HG02588 (cell line): ENCODE measurements at regions not wholly inside any gene's neighbourhood (a gene's known extent, or its start where the extent isn't known, plus 50 kb on each side); places are given as distances from the start of the nearest gene placed in this dataset.
"Not testable (repeated sequence)": the region's sequence is repeated elsewhere in the genome, so short reads cannot be mapped to it uniquely, and the experiment has no call there.

Experiments
- ATAC-seq: cut with Tn5 transposase; IDR thresholded peaks from one replicate; pipeline ENCODE4 v1.9.1; 2021; ENCODE audit warnings: mild to moderate bottlenecking, moderate library complexity; ENCODE audit not compliant: unreplicated experiment

DNA sequence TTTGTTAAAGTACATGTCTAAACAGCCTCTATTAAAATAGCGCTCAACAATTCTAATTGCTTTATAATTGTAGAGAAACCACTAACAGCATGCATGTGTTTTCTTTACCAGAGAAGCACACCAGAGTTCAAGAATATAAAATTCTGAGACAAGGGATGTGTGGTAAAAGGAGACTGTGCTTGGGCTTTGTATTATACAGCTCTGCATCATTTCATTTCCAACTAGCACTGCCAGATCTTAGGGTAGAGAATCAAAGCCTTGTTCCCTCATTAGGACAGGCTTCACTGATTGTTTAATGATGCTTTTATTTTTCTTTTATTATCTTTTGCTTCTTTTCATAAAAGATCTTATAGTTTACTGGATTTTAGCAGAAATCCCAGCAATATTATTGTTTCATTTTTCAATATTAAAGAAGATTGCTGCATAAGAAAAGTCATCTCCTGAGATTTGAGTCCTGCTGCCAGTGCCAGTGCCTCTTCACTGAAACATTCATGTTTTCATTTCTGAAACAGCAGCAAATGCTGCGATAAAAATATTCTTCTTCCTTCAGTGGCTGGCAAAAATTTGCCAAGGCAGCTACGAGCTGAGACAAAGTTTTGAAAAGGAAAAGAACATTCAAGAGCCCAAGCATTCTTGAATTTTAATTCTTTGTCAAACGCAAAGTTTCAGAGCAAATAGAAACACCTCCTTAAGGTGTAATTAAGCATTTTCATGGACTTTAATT, 491.0 kb upstream of the PIK3R1 start:
- no peak for ATAC-seq

DNA sequence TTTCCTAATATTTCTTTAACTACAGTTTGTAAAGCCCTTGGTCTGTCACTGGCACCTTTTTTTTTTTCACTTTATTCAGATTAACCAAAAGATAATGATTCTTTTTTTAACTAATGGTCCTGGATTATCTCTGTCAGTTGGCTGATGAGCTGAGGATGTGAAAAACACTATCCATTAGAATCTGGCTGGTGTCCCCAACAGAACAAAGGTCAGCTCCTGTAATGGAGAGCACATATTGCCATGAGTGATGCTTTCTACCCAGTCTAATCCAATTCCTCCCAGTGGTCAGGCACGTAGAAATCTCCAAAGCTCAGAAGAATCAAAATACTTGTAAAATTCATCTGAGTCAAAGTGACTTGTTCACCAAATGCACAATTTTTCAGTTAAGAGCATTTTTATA, 491.7 kb upstream of the PIK3R1 start:
- no peak for ATAC-seq

DNA sequence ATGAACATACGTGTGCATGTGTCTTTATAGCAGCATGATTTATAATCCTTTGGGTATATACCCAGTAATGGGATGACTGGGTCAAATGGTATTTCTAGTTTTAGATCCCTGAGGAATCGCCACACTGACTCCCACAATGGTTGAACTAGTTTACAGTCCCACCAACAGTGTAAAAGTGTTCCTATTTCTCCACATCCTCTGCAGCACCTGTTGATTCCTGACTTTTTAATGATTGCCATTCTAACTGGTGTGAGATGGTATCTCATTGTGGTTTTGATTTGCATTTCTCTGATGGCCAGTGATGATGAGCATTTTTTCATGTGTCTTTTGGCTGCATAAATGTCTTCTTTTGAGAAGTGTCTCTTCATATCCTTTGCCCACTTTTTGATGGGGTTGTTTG, 493.0 kb upstream of the PIK3R1 start:
- not testable (repeated sequence) for ATAC-seq

DNA sequence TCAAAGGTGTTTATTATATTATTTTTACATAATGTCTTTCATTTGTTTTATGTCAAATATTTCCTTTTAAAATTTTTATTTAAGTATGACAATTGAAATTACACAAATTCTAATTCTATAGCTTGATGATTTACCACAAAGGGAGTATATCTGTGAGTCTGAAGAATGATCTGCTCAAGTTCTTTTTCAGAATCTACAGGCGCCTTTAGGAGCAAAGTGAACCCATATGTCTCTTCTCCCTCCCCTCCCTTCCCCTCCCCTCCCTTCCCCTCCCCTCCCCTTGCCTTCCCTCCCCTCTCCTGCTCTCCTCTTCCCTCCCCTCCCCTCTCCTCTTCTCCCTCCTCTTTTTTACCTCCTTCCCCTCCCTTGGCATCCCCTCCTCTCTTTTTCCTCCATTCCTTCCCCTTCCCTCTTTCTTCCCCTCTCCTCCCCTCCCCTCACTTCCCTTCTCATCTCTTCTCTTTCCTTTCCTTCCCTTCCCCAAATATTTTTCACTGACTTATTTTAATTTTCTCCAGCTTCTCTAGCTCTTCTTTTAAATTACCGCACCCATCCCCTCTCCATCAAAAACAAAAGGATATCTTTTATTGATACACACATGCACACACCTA, 495.3 kb upstream of the PIK3R1 start:
- ATAC-seq, result no peak

DNA sequence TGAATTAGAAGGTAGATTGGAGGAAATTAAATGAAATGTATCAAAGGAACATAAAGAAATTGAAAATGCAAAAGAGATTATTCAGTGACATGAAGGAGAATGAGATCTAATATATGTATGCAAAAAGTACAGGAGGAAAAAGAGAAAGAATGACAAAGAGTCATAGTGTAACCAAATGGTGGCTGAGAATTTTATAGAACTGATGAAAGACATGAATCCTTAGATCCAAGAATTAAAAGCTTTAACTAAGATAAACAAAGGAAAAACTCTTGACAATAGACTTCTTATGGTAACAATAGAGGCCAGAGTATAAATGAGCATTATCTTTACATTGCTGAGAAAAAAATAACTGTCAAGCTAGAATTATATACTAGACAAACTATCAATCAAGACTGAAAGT, 505.4 kb upstream of the CD180 start:
- ATAC-seq, result no peak

DNA sequence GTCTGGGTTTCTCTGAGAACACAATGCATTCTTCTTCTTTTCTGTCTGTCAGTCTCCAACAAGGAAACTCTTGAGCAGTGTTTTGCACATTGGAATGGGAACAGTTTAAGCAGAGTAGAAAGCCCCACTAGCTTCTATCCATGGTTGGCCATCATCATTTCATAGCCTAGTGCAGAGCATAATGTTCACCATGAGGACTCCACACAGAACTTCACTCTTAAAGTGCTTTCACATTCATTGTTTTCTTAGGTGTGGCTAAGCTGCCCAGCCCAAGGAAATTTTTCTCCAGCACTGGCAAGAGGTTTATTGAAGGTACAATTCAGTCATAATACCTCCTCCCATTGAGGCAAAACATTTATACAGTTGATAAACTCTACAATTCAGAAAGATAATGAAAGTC, 503.0 kb upstream of the CD180 start:
- ATAC-seq, result no peak

DNA sequence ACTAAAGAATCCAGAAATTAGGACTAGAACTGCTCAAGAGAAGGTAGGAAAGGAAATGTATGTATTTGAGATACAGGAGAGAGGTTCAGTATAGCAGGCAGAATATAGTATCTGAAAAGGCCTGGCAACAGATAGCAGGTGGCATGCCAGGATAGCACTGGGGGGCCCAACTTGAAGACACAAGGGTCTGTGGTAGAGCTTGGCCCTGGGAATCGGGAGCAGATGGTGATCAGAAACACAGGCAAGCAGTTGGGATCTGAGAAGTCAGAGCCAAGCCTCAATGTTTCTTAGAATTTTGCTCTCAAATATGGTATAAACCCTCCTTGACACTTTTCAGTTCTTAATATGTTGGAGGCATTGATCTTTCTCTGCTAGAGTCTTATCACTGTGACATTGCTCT, 499.8 kb upstream of the CD180 start:
- ATAC-seq, result no peak

DNA sequence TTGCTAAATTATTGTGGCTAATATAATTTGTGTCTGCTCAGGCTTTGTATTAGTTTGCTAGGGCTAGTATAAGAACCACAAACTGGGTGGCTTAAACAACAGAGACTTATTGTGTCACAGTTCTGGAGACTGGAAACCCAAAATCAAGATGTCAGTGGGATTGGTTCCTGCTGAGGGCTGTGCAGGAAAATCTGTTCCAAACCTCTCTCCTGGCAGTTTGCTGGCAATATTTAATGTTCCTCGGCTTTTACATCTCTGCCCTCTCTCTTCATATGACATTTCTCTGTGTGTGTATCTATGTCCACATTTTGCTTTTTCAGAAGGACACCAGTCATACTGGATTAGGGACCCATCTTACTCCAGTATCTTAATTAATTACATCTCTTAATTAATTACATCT, 498.8 kb upstream of the CD180 start:
- no peak for ATAC-seq

DNA sequence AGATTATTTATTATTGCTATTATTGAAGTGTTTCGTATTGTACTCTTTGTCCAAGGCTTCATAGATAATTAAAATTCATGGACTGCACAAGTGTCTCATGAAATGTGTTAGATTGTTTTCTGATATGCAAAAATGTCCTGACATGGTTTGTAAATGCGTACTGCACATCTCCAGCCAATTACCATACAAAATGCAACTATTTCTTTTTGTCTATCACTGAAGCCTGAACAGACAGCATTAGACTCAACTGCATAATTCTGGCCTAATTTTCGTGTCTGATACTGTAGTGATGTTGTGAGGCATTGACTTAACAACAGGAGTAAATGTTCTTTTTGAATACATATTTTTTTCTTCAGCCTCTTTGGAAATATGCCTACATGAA, 498.2 kb upstream of the CD180 start:
- no peak for ATAC-seq

DNA sequence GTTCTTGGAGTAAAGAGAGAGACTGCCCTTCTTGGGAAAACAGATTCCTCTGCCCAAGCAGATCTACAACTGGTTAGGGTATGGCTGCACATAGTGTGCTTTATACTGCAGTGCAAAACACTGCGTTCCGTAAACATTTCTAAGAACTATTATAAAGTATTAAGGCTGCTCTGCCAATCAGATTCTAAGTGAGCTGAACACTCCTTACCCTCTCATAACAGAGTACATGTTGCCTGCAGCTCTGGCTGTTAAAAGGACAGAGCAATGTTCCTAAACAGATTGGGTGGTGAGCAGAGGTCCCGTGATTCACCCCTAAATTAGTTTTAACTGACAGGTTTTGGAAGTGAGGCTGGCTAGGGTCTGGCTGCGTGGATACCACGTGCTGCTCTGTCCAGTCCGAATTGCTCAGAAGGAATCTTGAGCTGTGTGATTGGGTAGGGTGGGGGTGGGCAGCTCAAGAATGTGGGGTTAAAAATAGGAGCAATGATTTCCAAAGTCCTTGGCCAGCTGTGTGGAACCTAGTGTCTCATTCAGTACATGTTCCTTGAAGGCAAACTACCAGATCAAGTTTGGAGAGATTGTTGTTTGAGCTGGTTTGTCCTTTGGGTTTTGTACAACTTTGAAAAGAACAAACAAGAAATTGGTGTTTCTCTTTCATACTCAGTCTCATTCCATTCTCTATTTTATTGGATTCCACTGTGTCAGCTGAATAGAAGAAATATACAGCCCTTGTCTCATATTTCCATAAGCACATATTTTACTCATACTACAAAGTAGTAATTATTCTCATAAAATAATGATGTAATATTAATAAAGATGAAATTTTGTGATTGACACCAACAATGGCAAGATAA, 497.6 kb upstream of the CD180 start:
- no peak for ATAC-seq

DNA sequence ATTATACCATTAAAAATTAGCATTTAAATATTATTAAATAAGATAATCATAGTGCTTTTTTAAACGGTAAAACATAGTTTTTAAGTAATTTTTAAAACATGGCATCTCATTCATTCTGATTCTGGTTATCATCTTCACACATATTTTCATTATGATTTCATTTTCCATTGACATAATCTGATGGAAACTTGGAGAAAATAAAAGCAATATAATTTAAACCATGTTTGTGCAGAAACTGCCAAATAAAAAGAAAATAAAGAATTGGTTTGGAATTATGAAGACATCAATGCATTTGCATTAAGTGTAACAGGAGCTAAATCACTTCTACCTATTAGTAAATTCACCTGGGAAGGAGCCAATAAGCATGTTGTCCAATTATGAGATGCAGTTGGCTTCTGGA, 490.1 kb upstream of the CD180 start:
- ATAC-seq, result no peak

DNA sequence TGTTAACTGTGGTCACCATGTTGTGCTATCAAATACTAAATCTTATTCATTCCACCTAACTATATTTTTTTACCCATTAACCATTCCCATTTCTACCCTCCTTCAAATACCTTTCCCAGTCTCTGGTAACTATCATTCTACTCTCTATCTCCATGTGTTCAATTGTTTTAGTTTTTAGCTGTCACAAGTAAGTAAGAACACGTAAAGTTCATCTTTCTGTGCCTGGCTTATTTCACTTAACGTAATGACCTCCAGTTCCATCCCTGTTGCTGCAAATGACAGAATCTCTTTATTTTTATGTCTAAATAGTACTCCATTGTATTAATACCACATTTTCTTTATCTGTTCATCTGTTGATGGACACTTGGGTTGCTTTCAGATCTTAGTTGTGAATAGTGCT, 485.1 kb upstream of the CD180 start:
- no peak for ATAC-seq

DNA sequence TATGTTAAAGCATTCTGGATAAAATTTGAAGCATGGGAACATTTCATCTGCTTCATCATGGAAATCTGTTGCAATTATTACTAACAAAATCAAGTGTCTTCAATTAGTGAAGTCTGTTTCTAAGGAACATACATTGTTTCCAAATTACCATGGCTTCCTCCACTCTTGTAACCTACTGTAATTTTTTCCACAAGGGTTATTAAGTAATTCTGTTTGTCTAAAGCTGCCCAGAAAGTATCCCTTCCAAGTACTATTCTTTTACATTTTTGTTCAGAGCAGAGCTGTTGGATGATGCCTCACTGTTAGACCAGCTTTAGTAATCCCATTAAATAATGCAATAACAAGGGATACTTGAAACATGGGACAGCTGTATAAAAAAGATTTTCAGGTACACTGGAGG, 483.5 kb upstream of the CD180 start:
- no peak for ATAC-seq

DNA sequence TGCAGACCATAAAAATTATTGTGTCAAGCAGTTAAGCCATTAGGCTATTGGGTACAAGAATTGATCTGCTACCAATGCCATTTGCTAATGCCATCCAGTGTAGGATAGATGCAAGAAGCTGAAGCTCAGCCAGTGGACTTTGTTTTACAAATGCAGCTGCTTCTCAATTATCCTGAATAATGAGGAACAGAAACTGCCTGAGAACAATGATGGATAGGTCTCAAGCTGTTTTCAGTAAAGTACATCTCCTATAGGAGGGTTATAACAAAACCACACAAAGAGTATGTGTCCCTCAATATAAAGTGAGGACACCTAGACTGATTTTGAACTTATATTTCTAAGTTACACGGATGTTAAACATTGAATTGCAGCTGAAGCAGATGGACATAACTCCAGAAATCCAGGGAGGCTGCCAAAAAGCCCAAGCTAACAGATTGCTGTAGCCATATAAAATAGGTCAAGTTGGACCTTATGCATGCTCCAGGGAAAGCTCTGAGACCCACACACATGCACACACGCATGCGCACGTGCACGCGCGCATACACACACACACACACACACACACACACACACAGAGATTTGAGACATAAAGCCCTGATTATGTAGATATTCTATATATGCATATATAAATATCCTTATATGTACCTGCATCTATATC, 482.7 kb upstream of the CD180 start:
- ATAC-seq, result no peak

DNA sequence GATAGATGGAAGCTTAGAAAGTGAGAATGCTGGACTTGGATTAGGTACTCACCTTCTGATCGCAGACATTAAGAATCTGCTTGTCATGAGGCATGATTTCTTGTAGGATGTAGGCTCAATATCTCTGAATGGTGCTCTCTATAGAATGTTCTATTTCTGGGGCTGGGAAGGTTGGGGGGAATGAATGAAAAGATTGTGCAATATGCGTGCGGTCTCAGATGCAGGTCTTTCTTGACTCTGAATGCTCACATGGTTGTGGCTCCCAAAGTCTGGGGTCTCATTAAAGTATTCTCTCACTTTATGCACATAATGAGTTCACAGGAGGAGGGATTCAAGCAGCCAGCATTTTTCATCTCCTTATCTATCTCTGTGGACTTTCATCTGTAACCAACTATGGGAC, 482.0 kb upstream of the CD180 start:
- ATAC-seq, result no peak

DNA sequence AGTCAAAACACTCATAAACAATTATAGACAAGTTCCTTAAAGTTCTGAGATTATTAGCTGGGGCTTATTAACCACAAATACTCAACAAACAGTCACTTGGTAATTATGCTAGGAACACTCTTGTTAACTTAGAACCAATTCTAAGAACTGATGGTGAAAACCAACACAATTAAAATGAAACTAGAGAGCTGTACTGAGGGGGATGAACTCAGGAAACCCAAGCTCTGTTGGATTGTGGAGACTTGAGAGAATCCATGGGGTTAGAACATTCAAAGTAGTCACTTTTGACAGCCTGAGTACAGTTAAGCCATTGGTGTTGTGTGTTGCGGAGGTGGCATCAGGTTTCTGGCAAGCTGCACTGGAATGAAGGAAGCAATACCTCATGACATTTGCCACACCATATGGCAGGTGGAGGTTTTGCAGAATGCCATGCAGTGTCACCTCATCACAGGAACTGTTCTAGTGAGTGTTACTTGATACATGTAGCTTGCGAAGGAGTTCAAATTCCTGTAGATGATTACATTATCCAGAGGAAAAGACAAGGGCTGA, 480.9 kb upstream of the CD180 start:
- no peak for ATAC-seq

DNA sequence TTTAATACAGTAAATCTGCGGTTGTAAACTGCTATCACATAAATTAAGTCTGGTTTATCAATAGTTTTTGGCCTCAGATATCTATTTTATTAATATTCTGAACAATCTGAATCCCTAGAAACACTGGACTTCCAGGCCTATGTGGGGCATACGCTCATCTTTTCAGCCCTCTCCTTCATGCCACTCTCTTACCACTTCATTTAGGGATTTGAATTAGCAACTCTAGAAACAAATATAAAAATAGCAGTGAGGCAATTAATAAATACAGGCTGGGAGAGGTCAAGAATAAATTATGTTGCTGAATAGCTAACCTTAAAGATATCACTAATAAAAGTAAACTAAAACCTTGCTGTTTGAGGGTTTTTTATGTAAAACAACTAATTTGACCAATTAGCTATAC, 480.3 kb upstream of the CD180 start:
- ATAC-seq, result no peak

DNA sequence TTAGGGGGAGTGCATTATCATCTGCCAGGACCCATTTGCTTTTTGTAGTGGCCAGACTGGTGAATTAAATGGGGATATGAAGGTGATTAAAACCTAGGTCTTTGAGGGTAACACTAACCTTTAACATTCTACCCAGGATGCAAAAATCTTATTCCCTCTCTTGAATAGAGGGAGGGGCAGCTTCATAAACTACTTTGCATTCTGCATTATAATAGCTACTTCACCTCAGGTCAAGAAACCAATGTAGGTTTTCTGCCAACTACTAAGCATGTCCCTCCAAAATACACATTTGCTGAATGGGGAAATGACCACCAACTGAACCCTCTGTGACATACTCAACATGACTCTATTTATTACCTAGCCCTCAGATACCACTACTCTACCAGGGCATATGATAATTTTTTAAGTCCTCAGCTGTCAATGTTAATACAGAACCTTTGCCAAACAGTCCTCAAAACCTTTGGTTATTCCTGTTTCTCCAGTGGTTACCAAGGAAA, 477.6 kb upstream of the CD180 start:
- ATAC-seq, result no peak

DNA sequence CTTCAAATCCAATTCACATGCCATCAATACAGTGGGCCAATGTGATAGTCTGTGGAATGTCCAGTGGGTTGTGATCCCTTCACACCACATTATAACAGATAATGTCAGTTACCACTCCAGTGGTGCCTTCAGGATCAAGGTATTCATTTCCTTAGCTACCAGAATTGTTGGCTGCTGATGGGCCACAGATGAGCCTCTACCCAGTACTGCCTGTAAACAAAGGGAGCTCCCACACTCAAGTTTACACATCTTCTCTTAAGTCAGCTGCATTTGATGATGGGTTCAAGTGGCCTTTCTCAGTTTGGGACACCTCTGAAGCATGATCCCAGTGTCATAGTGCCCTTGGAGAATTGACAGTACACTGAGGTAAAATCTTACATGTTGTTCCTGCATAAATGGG, 477.0 kb upstream of the CD180 start:
- ATAC-seq, result no peak

DNA sequence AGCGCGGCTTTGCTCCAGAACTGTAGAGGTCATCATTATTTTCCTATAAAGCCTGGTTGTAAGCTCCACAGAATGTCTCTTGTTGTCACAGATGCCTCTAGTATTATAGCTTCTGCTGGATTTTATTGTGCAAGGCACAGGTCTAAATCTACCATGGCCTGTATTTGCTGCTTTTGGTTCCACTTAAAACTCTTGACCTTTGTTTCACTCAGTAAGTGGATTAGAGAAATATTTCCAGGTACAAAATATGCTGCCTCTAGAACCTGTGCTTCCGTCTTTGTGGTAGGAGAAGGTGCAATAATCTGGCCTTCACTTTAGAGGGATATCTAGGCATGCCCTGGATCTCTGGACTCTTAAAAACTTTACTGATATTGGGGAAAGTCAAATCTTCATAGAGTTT, 476.6 kb upstream of the CD180 start:
- ATAC-seq, result no peak

DNA sequence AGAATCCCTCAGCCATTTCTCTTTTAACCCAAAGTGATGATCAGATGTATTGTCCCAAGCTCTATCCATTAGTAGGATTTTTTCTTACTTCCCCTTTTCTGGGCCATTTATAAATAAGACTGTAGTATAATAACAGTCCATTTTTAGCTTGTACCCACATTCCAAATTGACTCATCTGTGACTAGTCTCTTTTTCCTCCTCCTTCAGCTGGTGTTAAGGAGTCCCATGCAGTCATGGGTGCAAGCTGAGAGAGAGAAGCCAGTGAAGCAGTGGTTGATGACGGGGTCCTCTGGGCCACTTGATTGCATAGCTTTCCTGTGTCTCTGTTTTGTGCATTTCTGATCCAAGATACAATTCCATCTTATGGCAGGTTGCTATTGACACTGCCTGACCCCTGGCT, 476.0 kb upstream of the CD180 start:
- ATAC-seq, result no peak
